HL-60 (cell line): ENCODE measurements at regions not wholly inside any gene's neighbourhood (a gene's known extent, or its start where the extent isn't known, plus 50 kb on each side); places are given as distances from the start of the nearest gene placed in this dataset.
"Not testable (repeated sequence)": the region's sequence is repeated elsewhere in the genome, so short reads cannot be mapped to it uniquely, and the experiment has no call there.

ENCODE experiments used
- DNase-seq, 2 experiments: peaks; one replicate each; pipeline ENCODE4 v3.0.0-alpha.2; 2010 to 2020; ENCODE audit warnings: low read depth in 1 of 2, low spot score in 1 of 2
- H3K27ac ChIP-seq: fragments of 250-450 bp; sonication (Bioruptor Pico); replicated peaks from 2 replicates; pipeline ENCODE4 v1.5.1; 2020; ENCODE audit warnings: mild to moderate bottlenecking, moderate library complexity
- H3K27me3 ChIP-seq: fragments of 250-450 bp; sonication (Bioruptor Pico); 2 replicates; pipeline ENCODE4 v1.5.1; 2021; ENCODE audit warnings: mild to moderate bottlenecking, moderate library complexity; ENCODE audit not compliant: insufficient read depth, poor library complexity, severe bottlenecking
- H3K4me3 ChIP-seq: replicated peaks from 2 replicates; pipeline ENCODE4 v1.5.1; 2011; ENCODE audit warnings: mild to moderate bottlenecking, control low read depth, low read length; ENCODE audit not compliant: insufficient read depth
- GABPA ChIP-seq: IDR thresholded peaks from 2 replicates; pipeline ENCODE4 v1.6.1; 2012; ENCODE audit warnings: low read depth
- POLR2AphosphoS5 ChIP-seq: IDR thresholded peaks from 2 replicates; pipeline ENCODE4 v1.6.1; 2012; ENCODE audit warnings: low read depth
- SPI1 ChIP-seq: IDR thresholded peaks from 2 replicates; pipeline ENCODE4 v1.6.1; 2012; ENCODE audit warnings: low read depth, mild to moderate bottlenecking, borderline replicate concordance
- TF ChIP-seq, protein P1 (sequence below): IDR thresholded peaks from 2 replicates; pipeline ENCODE4 v1.6.1; 2012; ENCODE audit warnings: low read depth; ENCODE audit not compliant: insufficient replicate concordance
- TF ChIP-seq, protein P2 (sequence below): IDR thresholded peaks from one replicate; pipeline ENCODE4 v1.5.1; 2011; ENCODE audit warnings: low read length, control low read depth, inconsistent platforms; ENCODE audit not compliant: insufficient read depth

DNA sequence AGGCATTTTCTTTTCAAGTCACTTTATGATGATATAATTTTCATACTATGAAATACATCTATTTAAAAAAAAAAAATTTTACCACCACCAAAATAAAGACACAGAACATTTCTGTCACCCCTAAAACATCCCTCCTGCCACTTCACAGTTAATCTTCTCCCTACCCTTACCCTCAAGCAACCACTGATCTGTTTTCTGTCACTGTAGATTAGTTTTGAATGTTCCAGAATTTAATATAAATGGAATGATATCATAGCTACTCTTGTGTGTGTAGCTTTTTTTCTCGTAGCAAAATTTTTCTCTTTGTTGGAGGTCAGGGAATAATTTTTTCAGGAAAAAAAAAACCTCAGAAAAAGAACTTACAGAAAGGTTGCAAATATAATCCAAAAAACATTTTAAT lies 152.7 kb downstream of the RHOU start:
- Histone ChIP-seq H3K27ac (no peak overlapping the region), H3K27me3 (no peaks in the 10 kb centered on the region), H3K4me3 (no peak overlapping the region)
- DNase-seq = no peak
- TF ChIP-seq POLR2AphosphoS5 = no peak
- TF ChIP-seq, protein P1, sequence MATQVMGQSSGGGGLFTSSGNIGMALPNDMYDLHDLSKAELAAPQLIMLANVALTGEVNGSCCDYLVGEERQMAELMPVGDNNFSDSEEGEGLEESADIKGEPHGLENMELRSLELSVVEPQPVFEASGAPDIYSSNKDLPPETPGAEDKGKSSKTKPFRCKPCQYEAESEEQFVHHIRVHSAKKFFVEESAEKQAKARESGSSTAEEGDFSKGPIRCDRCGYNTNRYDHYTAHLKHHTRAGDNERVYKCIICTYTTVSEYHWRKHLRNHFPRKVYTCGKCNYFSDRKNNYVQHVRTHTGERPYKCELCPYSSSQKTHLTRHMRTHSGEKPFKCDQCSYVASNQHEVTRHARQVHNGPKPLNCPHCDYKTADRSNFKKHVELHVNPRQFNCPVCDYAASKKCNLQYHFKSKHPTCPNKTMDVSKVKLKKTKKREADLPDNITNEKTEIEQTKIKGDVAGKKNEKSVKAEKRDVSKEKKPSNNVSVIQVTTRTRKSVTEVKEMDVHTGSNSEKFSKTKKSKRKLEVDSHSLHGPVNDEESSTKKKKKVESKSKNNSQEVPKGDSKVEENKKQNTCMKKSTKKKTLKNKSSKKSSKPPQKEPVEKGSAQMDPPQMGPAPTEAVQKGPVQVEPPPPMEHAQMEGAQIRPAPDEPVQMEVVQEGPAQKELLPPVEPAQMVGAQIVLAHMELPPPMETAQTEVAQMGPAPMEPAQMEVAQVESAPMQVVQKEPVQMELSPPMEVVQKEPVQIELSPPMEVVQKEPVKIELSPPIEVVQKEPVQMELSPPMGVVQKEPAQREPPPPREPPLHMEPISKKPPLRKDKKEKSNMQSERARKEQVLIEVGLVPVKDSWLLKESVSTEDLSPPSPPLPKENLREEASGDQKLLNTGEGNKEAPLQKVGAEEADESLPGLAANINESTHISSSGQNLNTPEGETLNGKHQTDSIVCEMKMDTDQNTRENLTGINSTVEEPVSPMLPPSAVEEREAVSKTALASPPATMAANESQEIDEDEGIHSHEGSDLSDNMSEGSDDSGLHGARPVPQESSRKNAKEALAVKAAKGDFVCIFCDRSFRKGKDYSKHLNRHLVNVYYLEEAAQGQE = no peak

DNA sequence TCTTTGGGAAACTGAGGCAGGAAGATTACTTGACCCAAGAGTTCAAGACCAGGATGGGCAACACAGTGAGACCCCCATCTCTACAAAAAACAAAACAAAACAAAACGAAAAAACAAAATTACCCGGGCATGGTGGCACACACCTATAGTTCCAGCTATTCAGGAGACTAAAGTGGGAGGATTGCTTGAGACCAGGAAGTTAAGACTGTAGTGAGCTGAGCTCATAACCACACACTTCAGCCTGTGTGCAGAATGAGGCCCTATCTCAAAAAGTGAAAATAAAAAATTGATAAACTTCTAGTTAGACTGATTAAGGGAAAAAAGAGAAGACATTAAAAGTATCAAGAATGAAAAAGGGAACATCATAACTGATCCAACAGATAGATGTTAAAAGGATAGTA lies 154.0 kb downstream of the RHOU start:
- H3K27me3 ChIP-seq = no peaks in the 10 kb centered on the region
- H3K27ac ChIP-seq = no peak overlapping the region
- DNase-seq = no peak
- TF ChIP-seq, protein P2, sequence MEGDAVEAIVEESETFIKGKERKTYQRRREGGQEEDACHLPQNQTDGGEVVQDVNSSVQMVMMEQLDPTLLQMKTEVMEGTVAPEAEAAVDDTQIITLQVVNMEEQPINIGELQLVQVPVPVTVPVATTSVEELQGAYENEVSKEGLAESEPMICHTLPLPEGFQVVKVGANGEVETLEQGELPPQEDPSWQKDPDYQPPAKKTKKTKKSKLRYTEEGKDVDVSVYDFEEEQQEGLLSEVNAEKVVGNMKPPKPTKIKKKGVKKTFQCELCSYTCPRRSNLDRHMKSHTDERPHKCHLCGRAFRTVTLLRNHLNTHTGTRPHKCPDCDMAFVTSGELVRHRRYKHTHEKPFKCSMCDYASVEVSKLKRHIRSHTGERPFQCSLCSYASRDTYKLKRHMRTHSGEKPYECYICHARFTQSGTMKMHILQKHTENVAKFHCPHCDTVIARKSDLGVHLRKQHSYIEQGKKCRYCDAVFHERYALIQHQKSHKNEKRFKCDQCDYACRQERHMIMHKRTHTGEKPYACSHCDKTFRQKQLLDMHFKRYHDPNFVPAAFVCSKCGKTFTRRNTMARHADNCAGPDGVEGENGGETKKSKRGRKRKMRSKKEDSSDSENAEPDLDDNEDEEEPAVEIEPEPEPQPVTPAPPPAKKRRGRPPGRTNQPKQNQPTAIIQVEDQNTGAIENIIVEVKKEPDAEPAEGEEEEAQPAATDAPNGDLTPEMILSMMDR = no peak
- no peak for TF ChIP-seq GABPA
- TF ChIP-seq, protein P1 = no peak
- no peak for TF ChIP-seq SPI1
- TF ChIP-seq POLR2AphosphoS5 = no peak
- no peak overlapping the region for H3K4me3 ChIP-seq

DNA sequence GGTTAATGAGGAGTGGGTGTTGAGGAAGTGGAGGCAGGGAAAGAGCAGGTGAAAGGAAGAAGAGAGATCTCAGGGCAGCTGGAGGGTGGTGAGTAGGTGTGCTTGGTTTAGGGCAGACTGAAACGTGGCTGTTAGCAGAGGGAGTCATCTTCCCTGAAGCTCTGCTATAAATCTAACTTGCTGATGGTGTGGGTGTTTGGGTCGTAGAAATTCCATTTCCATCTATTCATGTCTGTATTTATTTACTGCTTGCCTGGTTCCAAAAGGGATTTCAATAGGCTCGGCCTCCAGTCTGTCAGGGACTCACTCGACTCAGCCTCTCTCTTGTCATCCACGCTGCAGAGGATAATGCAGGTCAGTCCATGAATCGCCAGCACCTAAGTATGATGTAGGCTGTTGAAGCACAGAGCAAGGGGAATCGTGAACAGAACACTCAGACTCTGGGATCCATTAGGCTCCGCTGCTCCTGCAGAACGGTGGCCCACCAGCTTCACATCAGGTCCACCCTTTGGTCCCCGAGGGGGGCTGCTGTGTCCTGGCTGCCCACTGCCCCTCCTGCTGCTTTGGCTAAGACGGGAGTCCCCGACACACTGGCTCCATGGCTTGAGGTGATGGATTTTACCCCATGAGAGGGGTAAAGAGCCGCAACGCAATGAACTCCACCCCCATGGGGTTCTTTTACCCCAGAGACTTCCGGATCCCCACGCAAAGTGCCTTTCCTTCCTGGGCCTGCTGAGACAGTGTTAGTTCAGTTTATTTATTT lies 156.2 kb downstream of the RHOU start:
- TF ChIP-seq, protein P2 = no peak
- H3K4me3 ChIP-seq = no peak overlapping the region
- H3K27me3 ChIP-seq = no peaks in the 10 kb centered on the region
- H3K27ac ChIP-seq = no peak overlapping the region
- DNase-seq = no peak

DNA sequence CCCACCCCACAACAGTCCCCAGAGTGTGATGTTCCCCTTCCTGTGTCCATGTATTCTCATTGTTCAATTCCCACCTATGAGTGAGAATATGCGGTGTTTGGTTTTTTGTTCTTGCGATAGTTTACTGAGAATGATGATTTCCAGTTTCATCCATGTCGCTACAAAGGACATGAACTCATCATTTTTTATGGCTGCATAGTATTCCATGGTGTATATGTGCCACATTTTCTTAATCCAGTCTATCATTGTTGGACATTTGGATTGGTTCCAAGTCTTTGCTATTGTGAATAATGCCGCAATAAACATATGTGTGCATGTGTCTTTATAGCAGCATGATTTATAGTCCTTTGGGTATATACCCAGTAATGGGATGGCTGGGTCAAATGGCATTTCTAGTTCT lies 156.9 kb downstream of the RHOU start:
- H3K4me3 ChIP-seq, H3K27ac ChIP-seq, H3K27me3 ChIP-seq, DNase-seq: not testable (repeated sequence)

DNA sequence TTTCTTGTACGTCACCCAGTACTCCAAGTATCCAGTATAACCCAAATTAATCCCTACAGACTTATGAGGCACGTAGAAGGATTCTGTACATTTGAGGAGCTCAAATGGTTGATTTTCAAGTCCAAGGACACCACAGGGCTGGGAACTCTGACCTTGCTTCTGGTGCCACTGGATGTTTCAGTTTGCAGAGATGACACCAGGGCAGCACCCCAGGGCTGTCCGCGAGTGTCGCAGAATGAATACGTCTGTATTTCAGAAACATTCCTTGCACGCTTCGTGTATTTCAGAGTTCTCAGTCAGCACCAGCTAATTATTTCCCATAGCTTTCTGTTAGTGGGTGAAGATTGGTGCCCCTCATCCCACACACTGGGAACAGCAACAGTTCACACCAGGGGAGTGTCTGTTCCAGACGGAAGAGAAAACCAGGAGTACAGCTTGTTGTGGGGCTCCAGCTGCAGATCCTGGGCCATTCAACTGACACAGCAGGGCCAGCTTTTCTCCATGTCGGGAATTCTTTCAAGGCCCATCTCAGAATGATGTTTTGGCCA lies 159.2 kb downstream of the RHOU start:
- H3K27ac ChIP-seq = no peak overlapping the region
- no peaks in the 10 kb centered on the region for H3K27me3 ChIP-seq
- H3K4me3 ChIP-seq = no peak overlapping the region
- no peak for DNase-seq
- no peak for TF ChIP-seq SPI1
- TF ChIP-seq POLR2AphosphoS5 = no peak
- TF ChIP-seq, protein P2 = no peak
- TF ChIP-seq GABPA = no peak
- TF ChIP-seq, protein P1 = no peak
